ENCODE measurements at regions not wholly inside any gene's neighbourhood (a gene's known extent, or its start where the extent isn't known, plus 50 kb on each side); places are given as distances from the start of the nearest gene placed in this dataset.
A peak's percentile ranks its signal among the peaks of the same experiment; 100 is the strongest.

GRCh38 chr10:29028486-29028885, 260.4 kb upstream of the LYZL1 start:
- no peak overlapping the region for H3K4me3 Mint-ChIP-seq
- DNase-seq: no peak
- no peak for ATAC-seq (replicated peaks)
- no peaks in the 10 kb centered on the region for H3K4me1 Mint-ChIP-seq
- no peak overlapping the region for H3K27ac Mint-ChIP-seq
- H3K9me3 Mint-ChIP-seq: peaks cover 0 to 3% of the 10 kb centered on the region in 2 donors
- H3K36me3 Mint-ChIP-seq: no peaks in the 10 kb centered on the region
- H3K27me3 Mint-ChIP-seq: peaks cover 0 to 4% of the 10 kb centered on the region in 2 donors

- ATAC-seq (replicated peaks): no peak
- DNase-seq: no peak
- Mint-ChIP-seq H3K9me3 (no peaks in the 10 kb centered on the region), H3K36me3 (no peaks in the 10 kb centered on the region), H3K27me3 (peaks cover 0 to 4% of the 10 kb centered on the region in 2 donors), H3K27ac (no peak overlapping the region), H3K4me1 (no peaks in the 10 kb centered on the region), H3K4me3 (no peak overlapping the region)
These were observed 258.0 kb upstream of the LYZL1 start for GRCh38 chr10:29030900-29031299.

GRCh38 chr10:29032169-29032568, 256.7 kb upstream of the LYZL1 start:
- ATAC-seq (replicated peaks): no peak

GRCh38 chr10:29033311-29033940, 255.4 kb upstream of the LYZL1 start:
- no peak overlapping the region for H3K4me3 Mint-ChIP-seq
- H3K27ac Mint-ChIP-seq: no peak overlapping the region
- H3K9me3 Mint-ChIP-seq: no peaks in the 10 kb centered on the region

More at GRCh38 chr10:29032169-29032568, 256.7 kb upstream of the LYZL1 start:
- DNase-seq: no peak
- no peaks in the 10 kb centered on the region for H3K4me1 Mint-ChIP-seq
- no peak overlapping the region for H3K4me3 Mint-ChIP-seq
- H3K9me3 Mint-ChIP-seq: no peaks in the 10 kb centered on the region
- no peaks in the 10 kb centered on the region for H3K27me3 Mint-ChIP-seq
- H3K27ac Mint-ChIP-seq: no peak overlapping the region
- H3K36me3 Mint-ChIP-seq: no peaks in the 10 kb centered on the region

GRCh38 chr10:29034592-29034991, 254.3 kb upstream of the LYZL1 start:
- Mint-ChIP-seq H3K4me3 (no peak overlapping the region), H3K27ac (no peak overlapping the region), H3K36me3 (no peaks in the 10 kb centered on the region), H3K4me1 (no peaks in the 10 kb centered on the region), H3K9me3 (no peaks in the 10 kb centered on the region), H3K27me3 (no peaks in the 10 kb centered on the region)
- ATAC-seq (replicated peaks) (no peak), DNase-seq (no peak)

More at GRCh38 chr10:29033311-29033940, 255.4 kb upstream of the LYZL1 start:
- no peaks in the 10 kb centered on the region for H3K27me3 Mint-ChIP-seq
- no peaks in the 10 kb centered on the region for H3K4me1 Mint-ChIP-seq
- no peak for ATAC-seq (replicated peaks)
- H3K36me3 Mint-ChIP-seq: no peaks in the 10 kb centered on the region
- no peak for DNase-seq

GRCh38 chr10:29035721-29036120, 253.1 kb upstream of the LYZL1 start:
- no peaks in the 10 kb centered on the region for H3K36me3 Mint-ChIP-seq

GRCh38 chr10:29037348-29038113, 251.3 kb upstream of the LYZL1 start:
- H3K36me3 Mint-ChIP-seq: no peaks in the 10 kb centered on the region
- no peak for DNase-seq
- no peak overlapping the region for H3K27ac Mint-ChIP-seq
- H3K4me1 Mint-ChIP-seq: peaks cover 0 to 5% of the 10 kb centered on the region in 2 donors
- peaks cover 5 to 6% of the 10 kb centered on the region in 2 donors for H3K27me3 Mint-ChIP-seq
- H3K4me3 Mint-ChIP-seq: no peak overlapping the region
- ATAC-seq (replicated peaks): no peak
- H3K9me3 Mint-ChIP-seq: peaks cover 8% of the 10 kb centered on the region in 2 donors

More at GRCh38 chr10:29035721-29036120, 253.1 kb upstream of the LYZL1 start:
- no peak overlapping the region for H3K4me3 Mint-ChIP-seq
- DNase-seq (no peak), ATAC-seq (replicated peaks) (no peak)
- H3K27me3 Mint-ChIP-seq: peaks cover 4 to 5% of the 10 kb centered on the region in 2 donors
- peaks cover 0 to 3% of the 10 kb centered on the region in 2 donors for H3K4me1 Mint-ChIP-seq
- no peak overlapping the region for H3K27ac Mint-ChIP-seq
- H3K9me3 Mint-ChIP-seq: peaks cover 6% of the 10 kb centered on the region in 2 donors

- DNase-seq: no peak
- Mint-ChIP-seq H3K27me3 (peaks cover 5 to 6% of the 10 kb centered on the region in 2 donors), H3K4me1 (peaks cover 0 to 5% of the 10 kb centered on the region in 2 donors), H3K36me3 (no peaks in the 10 kb centered on the region), H3K9me3 (peaks cover 8 to 10% of the 10 kb centered on the region in 2 donors), H3K4me3 (no peak overlapping the region), H3K27ac (no peak overlapping the region)
- ATAC-seq (replicated peaks): no peak
These were observed 249.8 kb upstream of the LYZL1 start for GRCh38 chr10:29039091-29039490.

GRCh38 chr10:29039677-29040189, 249.1 kb upstream of the LYZL1 start:
- Mint-ChIP-seq H3K4me1 (peaks cover 0 to 5% of the 10 kb centered on the region in 2 donors), H3K4me3 (no peak overlapping the region), H3K9me3 (peaks cover 8 to 10% of the 10 kb centered on the region in 2 donors), H3K27ac (no peak overlapping the region), H3K36me3 (no peaks in the 10 kb centered on the region), H3K27me3 (peaks cover 5 to 6% of the 10 kb centered on the region in 2 donors)
- ATAC-seq (replicated peaks): no peak
- no peak for DNase-seq

GRCh38 chr10:29041616-29042015, 247.3 kb upstream of the LYZL1 start:
- Mint-ChIP-seq H3K9me3 (peaks cover 8 to 10% of the 10 kb centered on the region in 2 donors), H3K27ac (no peak overlapping the region), H3K27me3 (peaks cover 5 to 6% of the 10 kb centered on the region in 2 donors), H3K4me1 (peaks cover 0 to 5% of the 10 kb centered on the region in 2 donors), H3K36me3 (no peaks in the 10 kb centered on the region), H3K4me3 (no peak overlapping the region)
- DNase-seq: no peak
- ATAC-seq (replicated peaks): no peak

GRCh38 chr10:29048506-29048905, 240.4 kb upstream of the LYZL1 start:
- ATAC-seq (replicated peaks) (no peak), DNase-seq (no peak)
- Mint-ChIP-seq H3K4me1 (no peaks in the 10 kb centered on the region), H3K9me3 (no peaks in the 10 kb centered on the region), H3K27me3 (no peaks in the 10 kb centered on the region), H3K27ac (no peak overlapping the region), H3K4me3 (no peak overlapping the region), H3K36me3 (no peaks in the 10 kb centered on the region)

GRCh38 chr10:29050081-29050480, 238.8 kb upstream of the LYZL1 start:
- Mint-ChIP-seq H3K4me1 (no peaks in the 10 kb centered on the region), H3K27ac (no peak overlapping the region), H3K27me3 (no peaks in the 10 kb centered on the region), H3K36me3 (no peaks in the 10 kb centered on the region), H3K4me3 (no peak overlapping the region), H3K9me3 (no peaks in the 10 kb centered on the region)
- peak in 1 of 2 donors; percentile 36 for ATAC-seq (replicated peaks)
- DNase-seq: no peak

- ATAC-seq (replicated peaks) (no peak), DNase-seq (no peak)
- Mint-ChIP-seq H3K4me1 (no peaks in the 10 kb centered on the region), H3K9me3 (no peaks in the 10 kb centered on the region), H3K27me3 (no peaks in the 10 kb centered on the region), H3K4me3 (no peak overlapping the region), H3K27ac (no peak overlapping the region), H3K36me3 (no peaks in the 10 kb centered on the region)
These were observed 233.8 kb upstream of the LYZL1 start for GRCh38 chr10:29055101-29055500.

- Mint-ChIP-seq H3K27ac (no peak overlapping the region), H3K9me3 (no peaks in the 10 kb centered on the region), H3K4me3 (no peak overlapping the region)
These were observed 232.1 kb upstream of the LYZL1 start for GRCh38 chr10:29056729-29057128.

More at GRCh38 chr10:29056729-29057128, 232.1 kb upstream of the LYZL1 start:
- ATAC-seq (replicated peaks) (no peak), DNase-seq (no peak)
- Mint-ChIP-seq H3K36me3 (no peaks in the 10 kb centered on the region), H3K4me1 (no peaks in the 10 kb centered on the region), H3K27me3 (no peaks in the 10 kb centered on the region)
